ELR (cell line): ENCODE measurements at regions not wholly inside any gene's neighbourhood (a gene's known extent, or its start where the extent isn't known, plus 50 kb on each side); places are given as distances from the start of the nearest gene placed in this dataset.

Experiments
- DNase-seq: peaks from one replicate; pipeline ENCODE4 v3.0.0-alpha.2; 2015; ENCODE audit warnings: low read depth

- DNase-seq, result no peak
These were observed 101.9 kb upstream of the CACNA2D3 start for GRCh38 chr3:54020436-54020835.

GRCh38 chr3:54014067-54014466, 108.3 kb upstream of the CACNA2D3 start:
- no peak for DNase-seq

- DNase-seq, result no peak
These were observed 113.6 kb upstream of the CACNA2D3 start for GRCh38 chr3:54008744-54009143.

GRCh38 chr3:54008099-54008498, 114.3 kb upstream of the CACNA2D3 start:
- no peak for DNase-seq

GRCh38 chr3:54004335-54004734, 112.7 kb upstream of the SELENOK start:
- no peak for DNase-seq

- no peak for DNase-seq
These were observed 111.5 kb upstream of the SELENOK start for GRCh38 chr3:54003136-54003535.

- no peak for DNase-seq
These were observed 108.1 kb upstream of the SELENOK start for GRCh38 chr3:53999725-54000124.

GRCh38 chr3:53998980-53999379, 107.3 kb upstream of the SELENOK start:
- no peak for DNase-seq

- DNase-seq, result no peak
These were observed 105.8 kb upstream of the SELENOK start for GRCh38 chr3:53997476-53997875.

GRCh38 chr3:53996141-53996874, 104.6 kb upstream of the SELENOK start:
- DNase-seq, result no peak

- no peak for DNase-seq
These were observed 103.4 kb upstream of the SELENOK start for GRCh38 chr3:53994986-53995603.

- DNase-seq, result no peak
These were observed 99.6 kb upstream of the SELENOK start for GRCh38 chr3:53991240-53991639.

- no peak for DNase-seq
These were observed 98.3 kb upstream of the SELENOK start for GRCh38 chr3:53989946-53990345.

GRCh38 chr3:53989451-53989850, 97.8 kb upstream of the SELENOK start:
- no peak for DNase-seq

- no peak for DNase-seq
These were observed 86.7 kb upstream of the SELENOK start for GRCh38 chr3:53978386-53978785.

GRCh38 chr3:53975382-53975781, 83.7 kb upstream of the SELENOK start:
- no peak for DNase-seq

- DNase-seq, result no peak
These were observed 82.7 kb upstream of the SELENOK start for GRCh38 chr3:53974324-53974723.

GRCh38 chr3:53973905-53974304, 82.2 kb upstream of the SELENOK start:
- no peak for DNase-seq

GRCh38 chr3:53970661-53971060, 79.0 kb upstream of the SELENOK start:
- DNase-seq, result no peak

- DNase-seq, result no peak
These were observed 77.4 kb upstream of the SELENOK start for GRCh38 chr3:53969086-53969485.

- DNase-seq, result no peak
These were observed 73.6 kb upstream of the SELENOK start for GRCh38 chr3:53965291-53965690.

- DNase-seq, result no peak
These were observed 66.2 kb upstream of the SELENOK start for GRCh38 chr3:53957831-53958230.

- DNase-seq, result no peak
These were observed 64.9 kb upstream of the SELENOK start for GRCh38 chr3:53956586-53956985.

- no peak for DNase-seq
These were observed 57.9 kb upstream of the SELENOK start for GRCh38 chr3:53949541-53949940.
